ENCODE measurements at regions not wholly inside any gene's neighbourhood (a gene's known extent, or its start where the extent isn't known, plus 50 kb on each side); places are given as distances from the start of the nearest gene placed in this dataset.

GRCh38 chr5:31090467-31090866, 103.0 kb upstream of the CDH6 start:
- POLR2A ChIA-PET = no interaction called here
- ATAC-seq = no peak
- no peak for DNase-seq
- H3K9me3 Mint-ChIP-seq = peaks cover 0 to 18% (median 6%) of the 10 kb centered on the region in 9 donors
- peaks cover 0 to 3% (median 0%) of the 10 kb centered on the region in 5 donors for H3K27me3 Mint-ChIP-seq
- H3K36me3 Mint-ChIP-seq = no peaks in the 10 kb centered on the region
- no peak overlapping the region for H3K27ac Mint-ChIP-seq
- H3K4me1 Mint-ChIP-seq = no peaks in the 10 kb centered on the region
- H3K4me3 Mint-ChIP-seq = no peak overlapping the region

GRCh38 chr5:31086839-31087415, 106.6 kb upstream of the CDH6 start:
- H3K27ac Mint-ChIP-seq = no peak overlapping the region
- peaks cover 0 to 21% (median 4%) of the 10 kb centered on the region in 9 donors for H3K9me3 Mint-ChIP-seq
- H3K27me3 Mint-ChIP-seq = peaks cover 0 to 1% (median 0%) of the 10 kb centered on the region in 5 donors
- no peak for DNase-seq
- no peak for ATAC-seq
- no peak overlapping the region for H3K4me3 Mint-ChIP-seq
- POLR2A ChIA-PET = no interaction called here
- no peaks in the 10 kb centered on the region for H3K4me1 Mint-ChIP-seq
- H3K36me3 Mint-ChIP-seq = no peaks in the 10 kb centered on the region

- no peaks in the 10 kb centered on the region for H3K36me3 Mint-ChIP-seq
- POLR2A ChIA-PET = no interaction called here
- no peaks in the 10 kb centered on the region for H3K27me3 Mint-ChIP-seq
- no peak overlapping the region for H3K4me3 Mint-ChIP-seq
- peaks cover 0 to 15% (median 2%) of the 10 kb centered on the region in 9 donors for H3K9me3 Mint-ChIP-seq
- no peak for DNase-seq
- no peak overlapping the region for H3K27ac Mint-ChIP-seq
- H3K4me1 Mint-ChIP-seq = no peaks in the 10 kb centered on the region
- ATAC-seq = no peak
Observed at GRCh38 chr5:31084871-31085270, 108.6 kb upstream of the CDH6 start.

GRCh38 chr5:31083364-31083763, 110.1 kb upstream of the CDH6 start:
- no peak for DNase-seq
- no peaks in the 10 kb centered on the region for H3K36me3 Mint-ChIP-seq
- no peak overlapping the region for H3K27ac Mint-ChIP-seq
- H3K27me3 Mint-ChIP-seq = no peaks in the 10 kb centered on the region
- H3K4me3 Mint-ChIP-seq = no peak overlapping the region
- H3K9me3 Mint-ChIP-seq = peaks cover 0 to 16% (median under 1%) of the 10 kb centered on the region in 9 donors
- POLR2A ChIA-PET = no interaction called here
- H3K4me1 Mint-ChIP-seq = no peaks in the 10 kb centered on the region
- no peak for ATAC-seq

- ATAC-seq (no peak), DNase-seq (no peak)
- Mint-ChIP-seq H3K36me3 (no peaks in the 10 kb centered on the region), H3K27me3 (no peaks in the 10 kb centered on the region), H3K4me1 (no peaks in the 10 kb centered on the region), H3K9me3 (peaks cover 2 to 39% (median 5%) of the 10 kb centered on the region in 9 donors), H3K4me3 (no peak overlapping the region), H3K27ac (no peak overlapping the region)
- POLR2A ChIA-PET = no interaction called here
Observed at GRCh38 chr5:31079668-31080067, 113.8 kb upstream of the CDH6 start.

- no peak overlapping the region for H3K27ac Mint-ChIP-seq
- POLR2A ChIA-PET = no interaction called here
- ATAC-seq = no peak
Observed at GRCh38 chr5:31078956-31079355, 114.5 kb upstream of the CDH6 start.

GRCh38 chr5:31075981-31076380, 117.5 kb upstream of the CDH6 start:
- no peaks in the 10 kb centered on the region for H3K27me3 Mint-ChIP-seq
- no peak overlapping the region for H3K27ac Mint-ChIP-seq
- ATAC-seq = no peak
- no peak overlapping the region for H3K4me3 Mint-ChIP-seq
- H3K36me3 Mint-ChIP-seq = no peaks in the 10 kb centered on the region
- no peak for DNase-seq
- peaks cover 2 to 34% (median 7%) of the 10 kb centered on the region in 9 donors for H3K9me3 Mint-ChIP-seq
- H3K4me1 Mint-ChIP-seq = no peaks in the 10 kb centered on the region
- POLR2A ChIA-PET = no interaction called here

More at GRCh38 chr5:31078956-31079355, 114.5 kb upstream of the CDH6 start:
- H3K4me1 Mint-ChIP-seq = no peaks in the 10 kb centered on the region
- no peak for DNase-seq
- peaks cover 2 to 39% (median 6%) of the 10 kb centered on the region in 9 donors for H3K9me3 Mint-ChIP-seq
- H3K36me3 Mint-ChIP-seq = no peaks in the 10 kb centered on the region
- no peak overlapping the region for H3K4me3 Mint-ChIP-seq
- no peaks in the 10 kb centered on the region for H3K27me3 Mint-ChIP-seq

GRCh38 chr5:31068287-31068686, 125.2 kb upstream of the CDH6 start:
- no peaks in the 10 kb centered on the region for H3K36me3 Mint-ChIP-seq
- peaks cover 0 to 19% (median 0%) of the 10 kb centered on the region in 9 donors for H3K9me3 Mint-ChIP-seq
- no peaks in the 10 kb centered on the region for H3K4me1 Mint-ChIP-seq
- no peaks in the 10 kb centered on the region for H3K27me3 Mint-ChIP-seq
- ATAC-seq (no peak), DNase-seq (no peak)
- POLR2A ChIA-PET = no interaction called here
- no peak overlapping the region for H3K27ac Mint-ChIP-seq
- no peak overlapping the region for H3K4me3 Mint-ChIP-seq

- no peak for ATAC-seq
- peaks cover 0 to 16% (median 0%) of the 10 kb centered on the region in 9 donors for H3K9me3 Mint-ChIP-seq
- no peaks in the 10 kb centered on the region for H3K36me3 Mint-ChIP-seq
- H3K27ac Mint-ChIP-seq = no peak overlapping the region
- DNase-seq = no peak
- POLR2A ChIA-PET = no interaction called here
- no peak overlapping the region for H3K4me3 Mint-ChIP-seq
- H3K27me3 Mint-ChIP-seq = no peaks in the 10 kb centered on the region
- no peaks in the 10 kb centered on the region for H3K4me1 Mint-ChIP-seq
Observed at GRCh38 chr5:31066655-31067328, 126.7 kb upstream of the CDH6 start.

GRCh38 chr5:31064215-31064614, 129.3 kb upstream of the CDH6 start:
- ATAC-seq (no peak), DNase-seq (no peak)
- POLR2A ChIA-PET = no interaction called here
- Mint-ChIP-seq H3K27ac (no peak overlapping the region), H3K27me3 (no peaks in the 10 kb centered on the region), H3K4me3 (no peak overlapping the region), H3K36me3 (no peaks in the 10 kb centered on the region), H3K4me1 (no peaks in the 10 kb centered on the region), H3K9me3 (peaks cover 0 to 20% (median 2%) of the 10 kb centered on the region in 9 donors)

GRCh38 chr5:31062902-31063580, 130.4 kb upstream of the CDH6 start:
- Mint-ChIP-seq H3K27me3 (no peaks in the 10 kb centered on the region), H3K9me3 (peaks cover 0 to 16% (median 2%) of the 10 kb centered on the region in 9 donors), H3K27ac (no peak overlapping the region), H3K4me1 (no peaks in the 10 kb centered on the region), H3K4me3 (no peak overlapping the region), H3K36me3 (no peaks in the 10 kb centered on the region)
- no peak for ATAC-seq
- POLR2A ChIA-PET = no interaction called here
- DNase-seq = no peak

GRCh38 chr5:31059889-31060288, 133.6 kb upstream of the CDH6 start:
- no peaks in the 10 kb centered on the region for H3K4me1 Mint-ChIP-seq
- H3K9me3 Mint-ChIP-seq = peaks cover 0 to 15% (median 2%) of the 10 kb centered on the region in 9 donors
- DNase-seq = no peak
- POLR2A ChIA-PET = no interaction called here
- H3K36me3 Mint-ChIP-seq = no peaks in the 10 kb centered on the region
- no peaks in the 10 kb centered on the region for H3K27me3 Mint-ChIP-seq
- H3K27ac Mint-ChIP-seq = no peak overlapping the region
- H3K4me3 Mint-ChIP-seq = no peak overlapping the region
- ATAC-seq = no peak

GRCh38 chr5:31054453-31054852, 139.0 kb upstream of the CDH6 start:
- Mint-ChIP-seq H3K27ac (no peak overlapping the region), H3K4me1 (no peaks in the 10 kb centered on the region), H3K9me3 (peaks cover 0 to 21% (median 5%) of the 10 kb centered on the region in 9 donors), H3K4me3 (no peak overlapping the region), H3K27me3 (no peaks in the 10 kb centered on the region), H3K36me3 (no peaks in the 10 kb centered on the region)
- ATAC-seq (no peak), DNase-seq (no peak)
- POLR2A ChIA-PET = no interaction called here

Measured in naive thymus-derived CD8-positive, alpha-beta T cell (primary cell).